ENCODE measurements at regions not wholly inside any gene's neighbourhood (a gene's known extent, or its start where the extent isn't known, plus 50 kb on each side); places are given as distances from the start of the nearest gene placed in this dataset.

DNA sequence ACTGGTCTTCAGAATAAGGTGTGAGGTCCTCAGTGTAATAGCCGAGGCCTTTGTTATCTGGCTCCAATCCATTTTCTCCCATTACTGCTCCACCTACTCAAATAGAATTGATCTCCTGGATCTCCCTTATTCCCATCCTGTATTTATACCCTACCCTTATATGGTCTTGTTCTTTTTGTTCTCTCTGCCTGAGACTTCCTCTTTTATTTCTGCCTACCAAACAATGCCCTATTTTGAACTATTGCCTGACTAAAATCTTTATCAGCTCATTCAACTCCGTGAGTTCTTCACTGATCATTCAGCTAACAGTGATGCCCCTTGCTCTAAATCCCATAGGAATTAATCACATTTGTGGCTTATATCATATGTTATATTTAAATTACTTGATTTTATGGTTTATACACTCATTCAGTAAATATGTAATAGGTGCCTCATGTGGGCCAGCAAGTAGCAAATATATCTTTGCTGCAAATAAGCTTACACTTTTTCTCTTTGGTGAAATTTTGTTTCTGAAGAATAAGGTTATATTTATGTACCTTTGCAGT lies 417.5 kb upstream of the MEF2C start:
- Histone ChIP-seq H2AFZ (replicated peaks; ENCODE audit: low read length, poor library complexity) (no peak overlapping the region), H3K27ac (ENCODE audit: insufficient read depth, low read length) (no peak overlapping the region), H4K5ac (ENCODE audit: low read depth, low read length) (no peak overlapping the region), H2BK15ac (ENCODE audit: low read depth, low read length) (no peak overlapping the region), H3K9me1 (ENCODE audit: insufficient read depth, low read length) (no peaks in the 10 kb centered on the region), H3K36me3 (ENCODE audit: control insufficient read depth, insufficient read depth, low read length) (no peaks in the 10 kb centered on the region), H3K18ac (ENCODE audit: low read depth, low read length) (no peak overlapping the region), H3K4me1 (ENCODE audit: control insufficient read depth, insufficient read depth, low read length) (no peaks in the 10 kb centered on the region), H4K91ac (ENCODE audit: insufficient read depth, low read depth, low read length) (no peak overlapping the region), H3K27me3 (ENCODE audit: control insufficient read depth, insufficient read depth, low read length) (no peaks in the 10 kb centered on the region), H3K4ac (ENCODE audit: low read depth, low read length) (no peak overlapping the region), H2BK20ac (ENCODE audit: low read depth, low read length) (no peak overlapping the region), H4K20me1 (ENCODE audit: insufficient read depth, low read length) (no peaks in the 10 kb centered on the region), H3K4me2 (ENCODE audit: low read depth, low read length) (no peak overlapping the region), H2BK120ac (ENCODE audit: low read depth, low read length) (no peak overlapping the region), H2BK5ac (ENCODE audit: low read depth, low read length, poor library complexity, severe bottlenecking) (no peak overlapping the region), H2AK9ac (replicated peaks; ENCODE audit: low read depth, low read length, poor library complexity) (no peak overlapping the region), H2AK5ac (ENCODE audit: low read depth, low read length) (no peak overlapping the region), H3K56ac (ENCODE audit: extremely low read depth, insufficient read depth, low read length) (no peak overlapping the region), H3K23ac (ENCODE audit: low read depth, low read length) (no peak overlapping the region), H3K9ac (ENCODE audit: low read depth, low read length) (no peak overlapping the region), H3K14ac (replicated peaks; ENCODE audit: low read depth, low read length) (no peak overlapping the region), H3K79me1 (ENCODE audit: low read depth in 1 of 2, low read length in 2 of 2) (no peaks in the 10 kb centered on the region), H4K8ac (ENCODE audit: low read depth in 2 of 2, low read length in 2 of 2) (no peak overlapping the region), H3K9me3 (ENCODE audit: control insufficient read depth, insufficient read depth, low read length) (no peaks in the 10 kb centered on the region), H3K4me3 (ENCODE audit: insufficient read depth, low read depth, low read length) (no peak overlapping the region)
- ATAC-seq (ENCODE audit: low read depth) (no peak), DNase-seq (peak; percentile 18)
- in situ Hi-C loops (cut with MboI; ENCODE audit: low sequenced_read_pairs) (no loop called here), dilution Hi-C loops (cut with HindIII; ENCODE audit: low sequenced_read_pairs, unreplicated experiment) (no loop called here), intact Hi-C loops (cut with micrococcal nuclease) (no loop called here)
- POLR2A ChIA-PET (ENCODE audit: unreplicated experiment) = no interaction called here
- CTCF ChIA-PET = interaction anchor here (0.6 kb wide), 1 partner anchor 9 kb away, joined by 3 read pairs; no protein-coding TSS in a partner anchor
- no TSS peak for BruUV-seq (replicated peaks)
- 100% methylated on average over 1 of the region's 2 CpGs; no CpG with 5 or more reads in 1 of the 2 experiments for WGBS, 2 experiments (ENCODE audit: extremely low coverage in 2 of 2, insufficient read length in 1 of 2)
- TF ChIP-seq CHD1 (IDR thresholded peaks at IDR 0.05; ENCODE audit: low read depth, low read length) (no peak), BHLHE40 (IDR thresholded peaks at IDR 0.05; ENCODE audit: low read depth, low read length) (no peak), RCOR1 (IDR thresholded peaks at IDR 0.05; ENCODE audit: insufficient replicate concordance, low read length) (no peak), POLR2A (IDR thresholded peaks at IDR 0.05; ENCODE audit: low read depth, low read length) (no peak), SMC3 (IDR thresholded peaks at IDR 0.05; ENCODE audit: low read depth, low read length) (no peak), MAZ (IDR thresholded peaks at IDR 0.05; ENCODE audit: borderline replicate concordance, low read depth, low read length) (no peak), RFX5 (IDR thresholded peaks at IDR 0.05; ENCODE audit: low read depth, low read length) (no peak), MXI1 (IDR thresholded peaks at IDR 0.05; ENCODE audit: borderline replicate concordance, low read depth, low read length) (no peak), RAD21 (IDR thresholded peaks at IDR 0.05; ENCODE audit: low read length) (no peak), FOS (IDR thresholded peaks at IDR 0.05; ENCODE audit: low read depth, low read length) (no peak), MAFK (IDR thresholded peaks at IDR 0.05; ENCODE audit: low read depth, low read length) (no peak), CEBPB (IDR thresholded peaks at IDR 0.05; ENCODE audit: low read depth, low read length) (no peak), NFE2L2 (IDR thresholded peaks at IDR 0.05; ENCODE audit: low read depth, low read length) (no peak)
- TF ChIP-seq, protein P1, sequence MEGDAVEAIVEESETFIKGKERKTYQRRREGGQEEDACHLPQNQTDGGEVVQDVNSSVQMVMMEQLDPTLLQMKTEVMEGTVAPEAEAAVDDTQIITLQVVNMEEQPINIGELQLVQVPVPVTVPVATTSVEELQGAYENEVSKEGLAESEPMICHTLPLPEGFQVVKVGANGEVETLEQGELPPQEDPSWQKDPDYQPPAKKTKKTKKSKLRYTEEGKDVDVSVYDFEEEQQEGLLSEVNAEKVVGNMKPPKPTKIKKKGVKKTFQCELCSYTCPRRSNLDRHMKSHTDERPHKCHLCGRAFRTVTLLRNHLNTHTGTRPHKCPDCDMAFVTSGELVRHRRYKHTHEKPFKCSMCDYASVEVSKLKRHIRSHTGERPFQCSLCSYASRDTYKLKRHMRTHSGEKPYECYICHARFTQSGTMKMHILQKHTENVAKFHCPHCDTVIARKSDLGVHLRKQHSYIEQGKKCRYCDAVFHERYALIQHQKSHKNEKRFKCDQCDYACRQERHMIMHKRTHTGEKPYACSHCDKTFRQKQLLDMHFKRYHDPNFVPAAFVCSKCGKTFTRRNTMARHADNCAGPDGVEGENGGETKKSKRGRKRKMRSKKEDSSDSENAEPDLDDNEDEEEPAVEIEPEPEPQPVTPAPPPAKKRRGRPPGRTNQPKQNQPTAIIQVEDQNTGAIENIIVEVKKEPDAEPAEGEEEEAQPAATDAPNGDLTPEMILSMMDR (conservative IDR thresholded peaks at IDR 0.05; ENCODE audit: low read depth, low read length) = no peak
- TF ChIP-seq, protein P2, sequence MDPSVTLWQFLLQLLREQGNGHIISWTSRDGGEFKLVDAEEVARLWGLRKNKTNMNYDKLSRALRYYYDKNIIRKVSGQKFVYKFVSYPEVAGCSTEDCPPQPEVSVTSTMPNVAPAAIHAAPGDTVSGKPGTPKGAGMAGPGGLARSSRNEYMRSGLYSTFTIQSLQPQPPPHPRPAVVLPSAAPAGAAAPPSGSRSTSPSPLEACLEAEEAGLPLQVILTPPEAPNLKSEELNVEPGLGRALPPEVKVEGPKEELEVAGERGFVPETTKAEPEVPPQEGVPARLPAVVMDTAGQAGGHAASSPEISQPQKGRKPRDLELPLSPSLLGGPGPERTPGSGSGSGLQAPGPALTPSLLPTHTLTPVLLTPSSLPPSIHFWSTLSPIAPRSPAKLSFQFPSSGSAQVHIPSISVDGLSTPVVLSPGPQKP (IDR thresholded peaks at IDR 0.05; ENCODE audit: borderline replicate concordance, low read depth, low read length) = no peak
- TF ChIP-seq, protein P3, sequence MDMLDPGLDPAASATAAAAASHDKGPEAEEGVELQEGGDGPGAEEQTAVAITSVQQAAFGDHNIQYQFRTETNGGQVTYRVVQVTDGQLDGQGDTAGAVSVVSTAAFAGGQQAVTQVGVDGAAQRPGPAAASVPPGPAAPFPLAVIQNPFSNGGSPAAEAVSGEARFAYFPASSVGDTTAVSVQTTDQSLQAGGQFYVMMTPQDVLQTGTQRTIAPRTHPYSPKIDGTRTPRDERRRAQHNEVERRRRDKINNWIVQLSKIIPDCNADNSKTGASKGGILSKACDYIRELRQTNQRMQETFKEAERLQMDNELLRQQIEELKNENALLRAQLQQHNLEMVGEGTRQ (IDR thresholded peaks at IDR 0.05; ENCODE audit: low read depth, low read length) = no peak
